ENCODE measurements at regions not wholly inside any gene's neighbourhood (a gene's known extent, or its start where the extent isn't known, plus 50 kb on each side); places are given as distances from the start of the nearest gene placed in this dataset.
"Not testable (repeated sequence)": the region's sequence is repeated elsewhere in the genome, so short reads cannot be mapped to it uniquely, and the experiment has no call there.

- H3K4me1 Mint-ChIP-seq = no peaks in the 10 kb centered on the region
- H3K9me2 ChIP-seq (ENCODE audit: insufficient read depth) = peaks cover 2% of the 10 kb centered on the region; the same call in 1 of the 2 replicates
Measured at GRCh38 chr5:17748941-17749340, 114.7 kb downstream of the TAF11L14 start.

GRCh38 chr5:17755406-17755805 lies 121.1 kb downstream of the TAF11L14 start:
- not testable (repeated sequence) for H3K4me2 ChIP-seq; H3K27ac Mint-ChIP-seq; H3K27me3 Mint-ChIP-seq (ENCODE audit: insufficient read depth, low read depth, poor library complexity); H3K9me2 ChIP-seq (ENCODE audit: insufficient read depth); H3F3A ChIP-seq (replicated peaks; ENCODE audit: low read depth); H4K20me1 ChIP-seq (replicated peaks; ENCODE audit: insufficient read depth); H3K27me3 ChIP-seq (ENCODE audit: insufficient read depth); H3K79me2 ChIP-seq (replicated peaks; ENCODE audit: insufficient read depth); H3K27ac ChIP-seq (ENCODE audit: low read depth); H3K4me1 Mint-ChIP-seq; H2AFZ ChIP-seq; DNase-seq (ENCODE audit: low spot score); H3K4me1 ChIP-seq (ENCODE audit: insufficient read depth); H3K36me3 ChIP-seq (ENCODE audit: insufficient read depth); H3K4me3 Mint-ChIP-seq; ATAC-seq; H3K4me3 ChIP-seq
- Mint-ChIP-seq H3K9me3 (peaks cover 27% of the 10 kb centered on the region), H3K36me3 (ENCODE audit: low read depth) (peaks cover 18% of the 10 kb centered on the region)

More at GRCh38 chr5:17748941-17749340, 114.7 kb downstream of the TAF11L14 start:
- TF ChIP-seq EZH2 (IDR thresholded peaks at IDR 0.05; ENCODE audit: low read depth, unreplicated experiment) = no peak
- no peak for TF ChIP-seq EZH2phosphoT487 (IDR thresholded peaks at IDR 0.05; ENCODE audit: unreplicated experiment)
- TF ChIP-seq ZNF462 (CRISPR knock-in tag; IDR thresholded peaks at IDR 0.05) = no peak
- no peak for TF ChIP-seq JUNB (IDR thresholded peaks at IDR 0.05; ENCODE audit: unreplicated experiment)
- TF ChIP-seq ZNF114 (CRISPR knock-in tag; IDR thresholded peaks at IDR 0.05) = no peak
- no peak for TF ChIP-seq ETS1 (IDR thresholded peaks at IDR 0.05)
- TF ChIP-seq CREB1 (CRISPR knock-in tag; IDR thresholded peaks at IDR 0.05; ENCODE audit: low read depth) = no peak
- Histone ChIP-seq H3K4me2 (no peak overlapping the region), H3K27me3 (ENCODE audit: insufficient read depth) (no peaks in the 10 kb centered on the region), H3F3A (replicated peaks; ENCODE audit: low read depth) (no peaks in the 10 kb centered on the region), H3K79me2 (replicated peaks; ENCODE audit: insufficient read depth) (no peaks in the 10 kb centered on the region), H4K20me1 (replicated peaks; ENCODE audit: insufficient read depth) (no peaks in the 10 kb centered on the region), H3K4me3 (no peak overlapping the region), H3K27ac (ENCODE audit: low read depth) (no peak overlapping the region), H2AFZ (no peak overlapping the region), H3K36me3 (ENCODE audit: insufficient read depth) (no peaks in the 10 kb centered on the region), H3K4me1 (ENCODE audit: insufficient read depth) (no peaks in the 10 kb centered on the region)
- Mint-ChIP-seq H3K4me3 (no peak overlapping the region), H3K27me3 (ENCODE audit: insufficient read depth, low read depth, poor library complexity) (peaks cover 1% of the 10 kb centered on the region), H3K9me3 (peaks cover 2% of the 10 kb centered on the region; the same call in 2 of the 3 replicates), H3K27ac (no peak overlapping the region), H3K36me3 (ENCODE audit: low read depth) (no peaks in the 10 kb centered on the region; the same call in 2 of the 3 replicates)
- DNase-seq (ENCODE audit: low spot score) (no peak), ATAC-seq (no peak)
